Amniotic stem cell (primary cell): ENCODE measurements at regions not wholly inside any gene's neighbourhood (a gene's known extent, or its start where the extent isn't known, plus 50 kb on each side); places are given as distances from the start of the nearest gene placed in this dataset.

Experiments
- DNase-seq: peaks from one replicate; lab custom pipeline; 2025; lab: John Stamatoyannopoulos, UW

DNA sequence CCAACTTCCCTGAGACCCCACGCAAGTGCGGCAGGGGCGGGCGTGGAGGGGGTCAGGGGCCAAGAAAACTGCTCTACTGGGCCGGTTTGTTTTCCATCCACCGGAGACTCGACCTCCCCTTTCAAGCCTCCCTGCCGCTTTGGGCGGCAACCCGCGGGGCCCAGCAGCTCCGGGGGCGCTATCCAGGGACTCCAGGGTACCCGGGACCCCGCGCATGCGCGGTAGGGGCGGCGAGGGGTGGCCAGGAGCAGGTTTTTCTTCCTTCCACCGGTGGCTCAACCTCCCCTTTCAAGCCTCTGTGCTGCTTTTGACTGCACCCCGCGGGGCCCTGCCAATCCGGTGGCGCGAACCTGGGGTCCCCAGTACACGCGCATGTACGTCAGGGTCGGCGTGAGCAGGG lies 323.5 kb downstream of the ALG10 start:
- DNase-seq: no peak

DNA sequence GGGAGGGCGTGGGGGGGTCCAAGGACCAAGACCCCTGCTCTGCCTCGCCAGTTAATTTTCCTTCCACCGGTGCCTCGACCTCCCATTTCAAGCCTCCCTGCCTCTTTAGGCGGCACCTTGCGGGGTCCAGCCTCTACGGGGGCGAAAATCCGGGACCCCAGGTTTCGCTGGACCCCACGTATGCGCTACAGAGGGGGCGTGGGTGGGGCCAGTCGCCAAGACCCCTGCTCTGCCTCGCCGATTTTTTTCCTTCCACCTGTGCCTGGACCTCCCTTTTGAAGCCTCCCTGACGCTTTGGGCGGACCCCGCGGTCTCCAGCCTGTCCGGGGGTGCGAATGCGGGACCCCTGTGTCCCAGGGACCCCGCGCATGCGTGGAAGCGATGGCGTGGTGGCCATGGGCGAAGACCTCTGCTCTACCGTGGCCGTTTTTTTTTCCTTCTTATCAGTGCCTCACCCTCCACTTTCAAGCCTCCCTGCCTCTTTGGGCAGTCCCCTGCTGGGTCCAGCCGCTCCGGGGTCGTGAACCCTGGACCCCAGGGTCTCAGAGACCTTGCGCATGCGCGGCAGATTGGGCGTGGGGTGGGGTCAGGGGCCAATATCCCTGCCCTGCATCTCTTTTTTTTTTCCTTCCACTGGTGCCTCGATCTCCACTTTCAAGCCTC lies 324.2 kb downstream of the ALG10 start:
- DNase-seq: no peak

- no peak for DNase-seq
Measured at GRCh38 chr12:34347367-34347766, 325.1 kb downstream of the ALG10 start.

GRCh38 chr12:34348064-34348463 lies 325.8 kb downstream of the ALG10 start:
- no peak for DNase-seq

DNA sequence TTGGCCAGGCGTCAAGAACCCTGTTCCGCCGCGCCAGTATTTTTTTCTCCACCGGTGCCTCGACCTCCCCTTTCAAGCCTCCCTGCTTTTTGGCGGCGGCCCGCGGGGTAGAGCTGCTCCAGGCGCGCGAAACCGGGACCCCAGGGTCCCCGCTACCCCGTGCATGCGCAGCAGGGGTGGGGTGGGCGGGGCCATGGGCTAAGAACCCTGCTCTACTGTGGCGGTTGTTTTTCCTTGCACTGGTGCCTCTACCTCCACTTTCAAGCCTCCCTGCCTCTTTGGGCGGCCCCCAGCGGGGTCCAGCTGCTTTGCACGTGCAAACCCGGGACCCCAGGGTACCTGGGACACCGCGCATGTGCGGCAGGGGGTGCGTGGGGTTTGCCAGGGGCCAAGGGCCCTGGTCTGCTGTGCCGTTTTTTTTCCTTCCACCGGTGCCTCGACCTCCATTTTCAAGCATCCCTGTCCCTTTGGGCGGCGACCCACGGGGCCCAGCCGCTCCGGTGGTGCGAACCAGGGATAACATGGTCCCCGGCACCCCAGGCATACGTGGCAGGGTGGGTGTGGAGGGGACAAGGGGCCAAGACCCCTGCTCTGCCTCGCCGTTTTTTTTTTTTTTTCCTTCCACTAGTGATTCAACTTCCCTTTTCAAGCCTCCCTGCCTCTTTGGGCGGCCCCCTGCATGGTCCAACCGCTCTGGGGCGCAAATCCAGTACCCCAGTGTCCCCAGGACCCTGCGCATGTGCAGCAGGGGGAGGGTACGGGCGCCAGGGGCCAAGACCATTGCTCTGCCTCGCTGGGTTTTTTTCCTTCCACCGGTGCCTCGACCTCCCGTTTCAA lies 326.8 kb downstream of the ALG10 start:
- no peak for DNase-seq

DNA sequence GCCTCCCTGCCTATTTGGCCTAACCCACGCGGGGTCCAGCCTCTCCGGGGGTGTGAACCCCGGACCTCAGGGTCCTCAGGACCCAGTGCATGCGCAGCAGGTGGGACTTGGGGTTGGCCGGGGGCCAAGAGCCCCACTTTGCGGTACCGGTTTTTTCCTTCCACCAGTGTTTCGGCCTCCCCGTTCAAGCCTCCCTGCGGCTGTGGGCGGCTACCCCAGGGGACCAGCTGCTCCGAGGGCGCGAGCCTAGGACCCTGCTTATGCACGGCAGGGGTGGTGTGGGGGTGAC lies 327.3 kb downstream of the ALG10 start:
- no peak for DNase-seq

- DNase-seq: no peak
Measured at GRCh38 chr12:34350092-34351041, 328.1 kb downstream of the ALG10 start.

- DNase-seq: no peak
Measured at GRCh38 chr12:34352098-34352497, 329.8 kb downstream of the ALG10 start.

- DNase-seq: no peak
Measured at GRCh38 chr12:34354239-34355200, 332.2 kb downstream of the ALG10 start.

DNA sequence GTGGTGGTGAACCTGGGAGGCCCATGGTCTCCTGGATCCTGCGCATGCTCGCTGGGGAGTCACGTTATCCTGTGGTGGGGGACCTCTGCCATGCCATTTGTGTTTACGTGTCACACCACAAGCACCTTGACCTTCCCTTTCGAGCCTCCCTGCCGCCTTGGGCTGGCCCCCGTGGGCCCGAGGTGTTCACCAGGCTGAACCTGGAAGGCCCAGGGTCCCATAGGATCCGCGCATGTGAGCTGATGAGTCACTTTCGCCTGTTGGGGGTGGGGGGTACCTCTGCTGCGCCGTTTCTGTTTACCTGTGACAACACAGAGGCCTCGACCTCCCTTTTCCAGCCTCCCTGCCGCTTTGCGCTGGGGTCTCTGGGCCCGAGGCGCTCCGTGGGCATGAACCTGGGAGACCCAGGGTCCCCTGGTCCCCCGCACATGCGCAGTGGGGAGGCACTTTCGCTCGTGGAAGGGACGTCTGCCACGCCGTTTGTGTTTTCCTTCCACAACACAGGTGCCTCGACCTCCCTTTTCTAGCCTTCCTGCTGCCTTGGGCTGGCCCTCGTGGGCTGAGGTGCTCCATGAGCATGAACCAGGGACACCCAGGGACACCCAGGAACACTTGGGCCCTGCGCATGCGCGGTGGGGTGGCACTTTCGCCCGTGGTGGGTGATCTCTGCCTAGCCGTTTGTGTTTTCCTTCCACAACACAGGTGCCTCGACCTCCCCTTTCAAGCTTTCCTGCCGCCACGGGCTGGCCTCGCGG lies 334.1 kb downstream of the ALG10 start:
- DNase-seq: no peak

- DNase-seq: no peak
Measured at GRCh38 chr12:34357791-34358190, 335.5 kb downstream of the ALG10 start.

GRCh38 chr12:34358198-34358597 lies 335.9 kb downstream of the ALG10 start:
- no peak for DNase-seq

GRCh38 chr12:34361721-34362316 lies 339.5 kb downstream of the ALG10 start:
- no peak for DNase-seq

DNA sequence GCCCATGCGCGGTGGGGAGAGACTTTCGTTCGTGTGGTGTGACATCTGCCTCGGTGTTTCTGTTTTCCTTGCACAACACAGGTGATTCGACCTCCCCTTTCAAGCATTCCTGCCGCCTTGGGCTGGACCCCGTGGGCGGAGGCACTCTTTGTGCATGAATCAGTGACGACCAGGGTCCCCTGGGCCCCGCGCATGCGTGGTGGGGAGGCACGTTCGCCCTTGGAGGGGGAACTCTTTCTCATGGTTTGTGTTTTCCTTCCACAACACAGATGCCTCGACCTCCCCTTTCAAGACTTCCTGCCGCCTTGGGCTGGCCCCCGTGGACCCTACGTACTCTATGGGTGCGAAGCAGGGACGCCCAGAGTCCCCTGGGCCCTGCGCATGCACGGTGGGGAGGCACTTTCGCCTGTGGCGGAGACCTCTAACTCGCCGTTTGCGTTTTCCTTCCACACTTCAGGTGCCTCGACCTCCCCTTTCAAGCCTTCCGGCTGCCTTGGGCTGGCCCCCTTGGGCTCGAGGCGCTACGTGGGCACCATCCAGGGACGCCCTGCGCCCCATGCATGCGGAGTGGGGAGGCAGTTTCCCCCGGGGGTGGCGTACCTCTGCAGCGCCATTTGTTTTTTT lies 340.9 kb downstream of the ALG10 start:
- no peak for DNase-seq

GRCh38 chr12:34368079-34368478 lies 345.8 kb downstream of the ALG10 start:
- DNase-seq: no peak

DNA sequence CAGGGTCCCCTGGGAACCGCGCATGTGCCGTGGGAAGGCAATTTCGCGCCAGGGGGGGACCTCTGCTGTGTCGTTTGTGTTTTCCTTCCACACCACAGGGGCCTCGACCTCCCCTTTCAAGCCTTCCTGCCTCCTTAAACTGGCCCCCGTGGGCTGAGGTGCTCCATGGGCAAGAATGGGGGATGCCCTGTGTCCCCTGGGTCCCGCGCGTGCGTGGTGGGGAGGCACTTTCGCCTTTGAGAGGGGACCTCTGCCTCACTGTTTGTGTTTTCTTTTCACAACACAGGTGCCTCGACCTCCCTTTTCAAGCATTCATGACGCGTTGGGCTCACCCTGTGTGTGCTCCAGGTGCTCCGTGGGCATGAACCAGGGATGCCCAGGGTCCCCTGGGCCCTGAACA lies 348.8 kb downstream of the ALG10 start:
- DNase-seq: no peak

DNA sequence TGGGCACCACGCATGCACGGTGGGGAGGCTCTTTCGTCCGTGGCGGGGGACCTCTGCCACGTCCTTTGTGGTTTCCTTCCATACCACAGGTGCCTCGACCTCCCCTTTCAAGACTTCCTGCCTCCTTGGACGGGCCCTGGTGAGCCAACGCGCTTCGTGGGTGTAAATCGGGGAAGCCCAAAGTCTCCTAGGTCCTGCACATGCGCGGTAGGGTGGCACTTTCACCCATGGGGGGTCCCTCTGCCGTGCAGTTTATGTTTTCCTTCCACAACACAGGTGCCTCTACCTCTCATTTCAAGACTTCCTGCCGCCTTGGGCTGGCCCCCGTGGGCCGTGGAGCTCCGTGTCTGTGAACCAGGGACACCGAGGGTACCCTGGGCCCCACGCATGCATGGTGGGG lies 349.7 kb downstream of the ALG10 start:
- no peak for DNase-seq

DNA sequence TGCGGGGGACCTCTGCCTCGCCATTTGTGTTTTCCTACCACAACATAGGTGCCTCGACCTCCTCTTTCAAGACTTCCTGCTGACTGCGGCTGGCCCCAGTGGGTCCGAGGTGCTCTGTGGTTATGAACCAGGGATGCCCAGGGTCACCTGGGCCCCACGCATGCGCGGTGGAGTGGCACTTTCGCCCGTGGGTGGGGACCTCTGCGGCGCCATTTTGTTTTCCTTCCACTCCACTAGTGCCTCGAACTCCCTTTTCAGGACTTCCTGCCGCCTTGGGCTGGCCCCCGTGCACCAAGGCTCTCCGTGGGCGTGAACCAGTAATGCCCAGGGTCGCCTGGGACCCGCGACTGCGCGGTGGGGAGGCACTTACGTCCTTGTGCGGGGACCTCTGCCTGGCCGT lies 351.6 kb downstream of the ALG10 start:
- DNase-seq: no peak

DNA sequence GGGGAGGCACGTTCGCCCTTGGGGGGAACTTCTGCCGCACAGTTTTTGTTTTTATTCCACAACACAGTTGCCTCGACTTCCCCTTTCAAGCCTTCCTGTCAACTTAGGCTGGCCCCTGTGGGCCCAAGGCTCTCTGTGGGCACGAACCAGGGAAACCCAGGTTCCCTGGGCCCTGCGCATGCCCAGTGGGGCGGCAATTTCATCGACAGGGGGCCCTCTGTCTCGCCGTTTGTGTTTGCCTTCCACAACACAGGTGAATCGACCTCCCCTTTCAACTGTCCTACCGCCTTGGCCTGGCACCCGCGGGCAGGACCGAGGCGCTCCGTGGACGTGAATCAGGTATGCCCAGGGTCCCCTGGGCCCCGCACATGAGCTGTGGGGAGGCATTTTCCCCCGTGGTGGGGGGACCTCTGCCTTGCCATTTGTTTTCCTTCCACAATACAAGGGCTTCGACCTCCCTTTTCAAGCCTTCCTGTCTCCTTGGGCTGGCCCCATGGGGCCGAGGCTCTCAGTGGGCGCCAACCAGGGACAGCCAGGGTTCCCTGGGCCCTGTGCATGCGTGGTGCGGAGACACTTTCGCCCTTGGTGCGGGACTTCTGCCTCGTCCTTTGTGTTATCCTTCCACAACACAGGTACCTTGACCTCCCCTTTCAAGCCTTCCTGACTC lies 354.0 kb downstream of the ALG10 start:
- no peak for DNase-seq
